NCI-H446 (cell line): ENCODE measurements at regions not wholly inside any gene's neighbourhood (a gene's known extent, or its start where the extent isn't known, plus 50 kb on each side); places are given as distances from the start of the nearest gene placed in this dataset.
"Not testable (repeated sequence)": the region's sequence is repeated elsewhere in the genome, so short reads cannot be mapped to it uniquely, and the experiment has no call there.

Source experiments
- DNase-seq, 2 experiments: peaks; one replicate each; lab custom pipeline; 2025; lab: John Stamatoyannopoulos, UW

GRCh38 chr1:177891809-177892208 is 78.0 kb downstream of the SEC16B start:
- no peak for DNase-seq

- DNase-seq, result no peak
These were observed 79.4 kb downstream of the SEC16B start for GRCh38 chr1:177890479-177890878.

- no peak for DNase-seq
These were observed 85.3 kb downstream of the SEC16B start for GRCh38 chr1:177884479-177885021.

GRCh38 chr1:177883581-177883980 is 86.3 kb downstream of the SEC16B start:
- no peak for DNase-seq

GRCh38 chr1:177880339-177880891 is 89.4 kb downstream of the SEC16B start:
- no peak for DNase-seq

- DNase-seq, result no peak
These were observed 92.8 kb downstream of the SEC16B start for GRCh38 chr1:177877086-177877485.

- no peak for DNase-seq
These were observed 96.6 kb downstream of the SEC16B start for GRCh38 chr1:177873238-177873637.

GRCh38 chr1:177872308-177872900 is 97.5 kb downstream of the SEC16B start:
- DNase-seq, result no peak

- DNase-seq, result no peak
These were observed 98.1 kb downstream of the SEC16B start for GRCh38 chr1:177871613-177872307.

- DNase-seq, result no peak
These were observed 100.3 kb downstream of the SEC16B start for GRCh38 chr1:177869586-177869985.

GRCh38 chr1:177869011-177869410 is 100.8 kb downstream of the SEC16B start:
- not testable (repeated sequence) for DNase-seq

- DNase-seq, result no peak
These were observed 104.1 kb downstream of the SEC16B start for GRCh38 chr1:177865807-177866206.

GRCh38 chr1:177864538-177865305 is 105.1 kb downstream of the SEC16B start:
- DNase-seq, result no peak

- no peak for DNase-seq
These were observed 106.1 kb downstream of the SEC16B start for GRCh38 chr1:177863796-177864195.

- DNase-seq, result no peak
These were observed 106.9 kb downstream of the SEC16B start for GRCh38 chr1:177862916-177863315.

- DNase-seq, result no peak
These were observed 110.3 kb downstream of the SEC16B start for GRCh38 chr1:177859572-177859971.

- peak in 1 of 2 experiments; percentile 11 for DNase-seq
These were observed 111.5 kb downstream of the SEC16B start for GRCh38 chr1:177858332-177858821.

GRCh38 chr1:177857285-177857684 is 112.6 kb downstream of the SEC16B start:
- no peak for DNase-seq

GRCh38 chr1:177854951-177855350 is 114.9 kb downstream of the SEC16B start:
- DNase-seq, result no peak

- no peak for DNase-seq
These were observed 120.1 kb downstream of the SEC16B start for GRCh38 chr1:177849579-177850290.

- no peak for DNase-seq
These were observed 120.7 kb downstream of the SEC16B start for GRCh38 chr1:177849130-177849529.

- DNase-seq, result no peak
These were observed 121.3 kb downstream of the SEC16B start for GRCh38 chr1:177848577-177848976.
